Cardiac muscle cell (in vitro differentiated cells and primary cell): ENCODE measurements at regions not wholly inside any gene's neighbourhood (a gene's known extent, or its start where the extent isn't known, plus 50 kb on each side); places are given as distances from the start of the nearest gene placed in this dataset.

ENCODE experiments used
- DNase-seq, 2 donors: peaks; one replicate each; pipeline versions ENCODE4 v3.0.0 to v3.0.0-alpha.2; 2010 to 2017; ENCODE audit warnings: low read depth in 1 of 2, low spot score in 1 of 2
- H3K27ac ChIP-seq: fragments of 200-600 bp; sonication (generic); 2 replicates; pipeline ENCODE4 v1.5.1; 2016
- H3K27me3 ChIP-seq: fragments of 200-600 bp; sonication (generic); 2 replicates; pipeline ENCODE4 v1.6.0; 2016; ENCODE audit warnings: control low read depth
- H3K36me3 ChIP-seq: fragments of 200-600 bp; sonication (generic); 2 replicates; pipeline ENCODE4 v1.5.1; 2016; ENCODE audit warnings: control low read depth
- H3K4me1 ChIP-seq: fragments of 200-600 bp; sonication (generic); 2 replicates; pipeline ENCODE4 v1.8.1; 2017; ENCODE audit warnings: low read depth, mild to moderate bottlenecking, mixed run types
- H3K4me3 ChIP-seq: fragments of 200-600 bp; sonication (generic); 2 replicates; pipeline ENCODE4 v1.5.1; 2016; ENCODE audit warnings: mild to moderate bottlenecking
- H3K9me3 ChIP-seq: fragments of 200-600 bp; sonication (generic); 2 replicates; pipeline ENCODE4 v1.5.1; 2017; ENCODE audit warnings: low read depth, mild to moderate bottlenecking, control low read depth
- CTCF ChIP-seq: IDR thresholded peaks from 2 replicates; pipeline ENCODE4 v1.5.1; 2012; ENCODE audit warnings: low read depth, mild to moderate bottlenecking, low read length

- Histone ChIP-seq H3K4me3 (no peak overlapping the region), H3K9me3 (no peaks in the 10 kb centered on the region), H3K27me3 (no peaks in the 10 kb centered on the region), H3K27ac (no peak overlapping the region), H3K4me1 (no peaks in the 10 kb centered on the region), H3K36me3 (no peaks in the 10 kb centered on the region)
- TF ChIP-seq CTCF = no peak
- DNase-seq = no peak
These were observed 494.4 kb downstream of the FUT8 start for GRCh38 chr14:65906948-65907347.

GRCh38 chr14:65910108-65910786 lies 497.7 kb downstream of the FUT8 start:
- H3K4me1 ChIP-seq = no peaks in the 10 kb centered on the region
- H3K27me3 ChIP-seq = no peaks in the 10 kb centered on the region
- H3K4me3 ChIP-seq = no peak overlapping the region
- no peak for TF ChIP-seq CTCF
- DNase-seq = peak in 1 of 2 donors; percentile 81
- H3K36me3 ChIP-seq = no peaks in the 10 kb centered on the region
- H3K9me3 ChIP-seq = no peaks in the 10 kb centered on the region
- H3K27ac ChIP-seq = no peak overlapping the region

GRCh38 chr14:65915125-65915524 lies 502.6 kb downstream of the FUT8 start:
- Histone ChIP-seq H3K4me1 (no peaks in the 10 kb centered on the region), H3K27ac (no peak overlapping the region), H3K36me3 (no peaks in the 10 kb centered on the region), H3K4me3 (no peak overlapping the region), H3K9me3 (no peaks in the 10 kb centered on the region), H3K27me3 (no peaks in the 10 kb centered on the region)
- no peak for TF ChIP-seq CTCF
- DNase-seq = peak in 1 of 2 donors; percentile 16

GRCh38 chr14:65916055-65916454 lies 503.5 kb downstream of the FUT8 start:
- Histone ChIP-seq H3K27ac (no peak overlapping the region), H3K36me3 (no peaks in the 10 kb centered on the region), H3K4me1 (no peaks in the 10 kb centered on the region), H3K4me3 (no peak overlapping the region), H3K27me3 (no peaks in the 10 kb centered on the region), H3K9me3 (no peaks in the 10 kb centered on the region)
- no peak for TF ChIP-seq CTCF
- no peak for DNase-seq

DNA sequence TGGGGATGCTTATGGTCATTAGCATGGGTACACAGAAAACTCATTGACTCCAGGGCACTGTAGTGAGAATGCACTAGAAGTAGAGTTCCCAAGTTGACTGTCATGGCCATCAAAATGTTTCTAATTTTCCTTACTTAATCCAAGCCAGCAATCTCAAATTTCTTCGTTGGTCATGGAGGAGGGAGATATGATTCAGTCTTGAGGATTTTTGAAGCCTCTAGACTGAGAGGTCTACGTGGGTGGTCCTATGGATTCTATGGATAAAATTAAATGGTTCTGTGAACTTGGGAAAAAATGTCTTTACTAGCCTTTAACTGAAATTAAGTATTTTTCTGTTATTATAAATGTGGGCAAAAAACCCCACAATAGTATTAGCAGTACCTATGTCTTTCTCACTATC lies 508.5 kb downstream of the FUT8 start:
- no peak overlapping the region for H3K4me3 ChIP-seq
- DNase-seq = no peak

More for the DNA sequence above, 508.5 kb downstream of the FUT8 start:
- no peaks in the 10 kb centered on the region for H3K9me3 ChIP-seq
- no peak overlapping the region for H3K27ac ChIP-seq
- no peaks in the 10 kb centered on the region for H3K36me3 ChIP-seq
- H3K27me3 ChIP-seq = no peaks in the 10 kb centered on the region
- TF ChIP-seq CTCF = no peak
- no peaks in the 10 kb centered on the region for H3K4me1 ChIP-seq
